ENCODE measurements at regions not wholly inside any gene's neighbourhood (a gene's known extent, or its start where the extent isn't known, plus 50 kb on each side); places are given as distances from the start of the nearest gene placed in this dataset.
A peak's percentile ranks its signal among the peaks of the same experiment; 100 is the strongest.

- no peak for DNase-seq
Measured at GRCh38 chr6:44634321-44634720, 246.8 kb downstream of the CDC5L start.

GRCh38 chr6:44635486-44635885 lies 248.0 kb downstream of the CDC5L start:
- DNase-seq = no peak

- no peak for DNase-seq
Measured at GRCh38 chr6:44636561-44637248, 249.2 kb downstream of the CDC5L start.

GRCh38 chr6:44641344-44642031 lies 254.0 kb downstream of the CDC5L start:
- no peak for DNase-seq

GRCh38 chr6:44642349-44642748 lies 254.8 kb downstream of the CDC5L start:
- no peak for DNase-seq

GRCh38 chr6:44642870-44643522 lies 255.5 kb downstream of the CDC5L start:
- DNase-seq = no peak

GRCh38 chr6:44645276-44645675 lies 257.8 kb downstream of the CDC5L start:
- no peak for DNase-seq

- DNase-seq = no peak
Measured at GRCh38 chr6:44646355-44646754, 258.8 kb downstream of the CDC5L start.

GRCh38 chr6:44649365-44650025 lies 262.0 kb downstream of the CDC5L start:
- DNase-seq = no peak

GRCh38 chr6:44650495-44650894 lies 263.0 kb downstream of the CDC5L start:
- DNase-seq = no peak

- DNase-seq = no peak
Measured at GRCh38 chr6:44650947-44651346, 263.4 kb downstream of the CDC5L start.

GRCh38 chr6:44651604-44652003 lies 264.1 kb downstream of the CDC5L start:
- DNase-seq = no peak

GRCh38 chr6:44652547-44652946 lies 265.0 kb downstream of the CDC5L start:
- no peak for DNase-seq

GRCh38 chr6:44653091-44653490 lies 265.6 kb downstream of the CDC5L start:
- no peak for DNase-seq

- DNase-seq = no peak
Measured at GRCh38 chr6:44653761-44654218, 266.3 kb downstream of the CDC5L start.

- peak; percentile 74 to 79 for DNase-seq
Measured at GRCh38 chr6:44655412-44656342, 268.2 kb downstream of the CDC5L start.

GRCh38 chr6:44656691-44657090 lies 269.2 kb downstream of the CDC5L start:
- DNase-seq = no peak

- peak in 1 of 2 donors; percentile 27 for DNase-seq
Measured at GRCh38 chr6:44657206-44657819, 269.8 kb downstream of the CDC5L start.

GRCh38 chr6:44658571-44658970 lies 271.1 kb downstream of the CDC5L start:
- DNase-seq = no peak

- no peak for DNase-seq
Measured at GRCh38 chr6:44659726-44660125, 272.2 kb downstream of the CDC5L start.
